ENCODE measurements at regions not wholly inside any gene's neighbourhood (a gene's known extent, or its start where the extent isn't known, plus 50 kb on each side); places are given as distances from the start of the nearest gene placed in this dataset.

- no peak overlapping the region for H3K4me3 ChIP-seq
- H3K36me3 ChIP-seq (replicated peaks in 1 of 2) = no peaks in the 10 kb centered on the region
- WGBS, 4 donors = 61 to 79% (median 69%) methylated on average over 3 of the region's 3 CpGs
- intact Hi-C loops (cut with DNase I) = no loop called here
- DNase-seq = no peak
- H3K9me3 ChIP-seq (replicated peaks in 1 of 3) = no peaks in the 10 kb centered on the region
- TF ChIP-seq CTCF (IDR thresholded peaks at IDR 0.05) = no peak
- TF ChIP-seq POLR2A (IDR thresholded peaks at IDR 0.05) = no peak
- no peaks in the 10 kb centered on the region for H3K27me3 ChIP-seq
- H3K4me1 ChIP-seq (replicated peaks in 1 of 2) = no peaks in the 10 kb centered on the region
- H3K27ac ChIP-seq = no peak overlapping the region
Measured at GRCh38 chr12:127531542-127531941, 735.4 kb upstream of the TMEM132C start.

- TF ChIP-seq CTCF (IDR thresholded peaks at IDR 0.05) = no peak
- TF ChIP-seq POLR2A (IDR thresholded peaks at IDR 0.05) = no peak
Measured at GRCh38 chr12:127533353-127533752, 733.6 kb upstream of the TMEM132C start.

GRCh38 chr12:127536833-127537428 lies 730.0 kb upstream of the TMEM132C start:
- Histone ChIP-seq H3K4me1 (replicated peaks in 1 of 2) (no peaks in the 10 kb centered on the region), H3K9me3 (replicated peaks in 1 of 3) (no peaks in the 10 kb centered on the region), H3K36me3 (replicated peaks in 1 of 2) (no peaks in the 10 kb centered on the region), H3K4me3 (no peak overlapping the region), H3K27ac (no peak overlapping the region), H3K27me3 (no peaks in the 10 kb centered on the region)
- no peak for TF ChIP-seq POLR2A (IDR thresholded peaks at IDR 0.05)
- no peak for TF ChIP-seq CTCF (IDR thresholded peaks at IDR 0.05)
- WGBS, 4 donors = 72 to 80% (median 76%) methylated on average over 1 of the region's 1 CpG
- no peak for DNase-seq
- intact Hi-C loops (cut with DNase I) = no loop called here

More at GRCh38 chr12:127533353-127533752, 733.6 kb upstream of the TMEM132C start:
- H3K4me1 ChIP-seq (replicated peaks in 1 of 2) = no peaks in the 10 kb centered on the region
- H3K36me3 ChIP-seq (replicated peaks in 1 of 2) = no peaks in the 10 kb centered on the region
- H3K27ac ChIP-seq = no peak overlapping the region
- no peaks in the 10 kb centered on the region for H3K27me3 ChIP-seq
- H3K9me3 ChIP-seq (replicated peaks in 1 of 3) = no peaks in the 10 kb centered on the region
- H3K4me3 ChIP-seq = no peak overlapping the region
- intact Hi-C loops (cut with DNase I) = no loop called here
- no peak for DNase-seq

GRCh38 chr12:127538316-127538715 lies 728.7 kb upstream of the TMEM132C start:
- intact Hi-C loops (cut with DNase I) = no loop called here
- Histone ChIP-seq H3K4me3 (no peak overlapping the region), H3K36me3 (replicated peaks in 1 of 2) (no peaks in the 10 kb centered on the region), H3K27ac (no peak overlapping the region), H3K4me1 (replicated peaks in 1 of 2) (no peaks in the 10 kb centered on the region), H3K27me3 (no peaks in the 10 kb centered on the region), H3K9me3 (replicated peaks in 1 of 3) (no peaks in the 10 kb centered on the region)
- no peak for DNase-seq
- WGBS, 4 donors = 64 to 70% (median 66%) methylated on average over 3 of the region's 3 CpGs
- TF ChIP-seq CTCF (IDR thresholded peaks at IDR 0.05) (no peak), POLR2A (IDR thresholded peaks at IDR 0.05) (no peak)

Data from adrenal gland (tissue), 9 donors.